ENCODE measurements at regions not wholly inside any gene's neighbourhood (a gene's known extent, or its start where the extent isn't known, plus 50 kb on each side); places are given as distances from the start of the nearest gene placed in this dataset.

- TF ChIP-seq REST (IDR thresholded peaks at IDR 0.05) (no peak), FOXA2 (IDR thresholded peaks at IDR 0.05) (no peak), EGR1 (IDR thresholded peaks at IDR 0.05; ENCODE audit: low read depth in 2 of 2) (no peak)
These were observed 109.4 kb downstream of the RGS2 start (continued) for GRCh38 chr1:192918259-192918658.

GRCh38 chr1:192920412-192920811 lies 111.6 kb downstream of the RGS2 start:
- no peaks in the 10 kb centered on the region for H3K36me3 ChIP-seq (ENCODE audit: control insufficient read depth in 4 of 4, insufficient read depth in 3 of 4, low read depth in 1 of 4, low read length in 3 of 4)
- H3K27me3 ChIP-seq (ENCODE audit: control insufficient read depth in 4 of 4, insufficient read depth in 4 of 4, low read length in 3 of 4), result no peaks in the 10 kb centered on the region
- no peak for DNase-seq (ENCODE audit: low spot score)
- no peaks in the 10 kb centered on the region for H3K9me3 ChIP-seq (ENCODE audit: control insufficient read depth in 4 of 4, low read length in 3 of 4)
- no peak overlapping the region for H3K9ac ChIP-seq (ENCODE audit: low read depth in 1 of 2, low read length in 2 of 2)
- no peaks in the 10 kb centered on the region for H3K4me1 ChIP-seq (ENCODE audit: control insufficient read depth in 4 of 4, insufficient read depth in 4 of 4, low read length in 3 of 4)
- TF ChIP-seq REST (IDR thresholded peaks at IDR 0.05) (no peak), TAF1 (conservative IDR thresholded peaks at IDR 0.05) (no peak), YY1 (IDR thresholded peaks at IDR 0.05) (no peak), FOXA1 (IDR thresholded peaks at IDR 0.05) (no peak), FOXA2 (IDR thresholded peaks at IDR 0.05) (no peak)
- H3K4me3 ChIP-seq (ENCODE audit: low read depth in 1 of 3, low read length in 3 of 3), result no peak overlapping the region
- no peak overlapping the region for H3K27ac ChIP-seq (ENCODE audit: low read depth in 1 of 2, low read length in 2 of 2)
- WGBS, result 85% methylated on average over 3 of the region's 3 CpGs

GRCh38 chr1:192925609-192926008 lies 116.8 kb downstream of the RGS2 start:
- Histone ChIP-seq H3K36me3 (ENCODE audit: control insufficient read depth in 4 of 4, insufficient read depth in 3 of 4, low read depth in 1 of 4, low read length in 3 of 4) (no peaks in the 10 kb centered on the region), H3K4me3 (ENCODE audit: low read depth in 1 of 3, low read length in 3 of 3) (no peak overlapping the region), H3K4me1 (ENCODE audit: control insufficient read depth in 4 of 4, insufficient read depth in 4 of 4, low read length in 3 of 4) (no peaks in the 10 kb centered on the region), H3K27me3 (ENCODE audit: control insufficient read depth in 4 of 4, insufficient read depth in 4 of 4, low read length in 3 of 4) (no peaks in the 10 kb centered on the region), H3K9ac (ENCODE audit: low read depth in 1 of 2, low read length in 2 of 2) (no peak overlapping the region), H3K27ac (ENCODE audit: low read depth in 1 of 2, low read length in 2 of 2) (no peak overlapping the region), H3K9me3 (ENCODE audit: control insufficient read depth in 4 of 4, low read length in 3 of 4) (no peaks in the 10 kb centered on the region)
- 92% methylated on average over 4 of the region's 4 CpGs for WGBS
- no peak for DNase-seq (ENCODE audit: low spot score)
- TF ChIP-seq RXRA (IDR thresholded peaks at IDR 0.05), result no peak
- TF ChIP-seq FOXA2 (IDR thresholded peaks at IDR 0.05), result no peak
- no peak for TF ChIP-seq EGR1 (IDR thresholded peaks at IDR 0.05; ENCODE audit: low read depth in 2 of 2)
- no peak for TF ChIP-seq REST (IDR thresholded peaks at IDR 0.05)
- TF ChIP-seq TAF1 (conservative IDR thresholded peaks at IDR 0.05), result no peak
- no peak for TF ChIP-seq MAX (IDR thresholded peaks at IDR 0.05)
- TF ChIP-seq GABPA (IDR thresholded peaks at IDR 0.05 in 1 of 2, conservative IDR thresholded peaks at IDR 0.05 in 1 of 2), result no peak
- no peak for TF ChIP-seq HNF4G (IDR thresholded peaks at IDR 0.05)
- TF ChIP-seq FOXA1 (IDR thresholded peaks at IDR 0.05), result no peak
- no peak for TF ChIP-seq SP1 (IDR thresholded peaks at IDR 0.05)
- TF ChIP-seq YY1 (IDR thresholded peaks at IDR 0.05), result no peak
- TF ChIP-seq JUND (IDR thresholded peaks at IDR 0.05), result no peak
- no peak for TF ChIP-seq ZBTB33 (IDR thresholded peaks at IDR 0.05)
- TF ChIP-seq NR2F2 (IDR thresholded peaks at IDR 0.05), result no peak
- no peak for TF ChIP-seq CTCF (IDR thresholded peaks at IDR 0.05; ENCODE audit: low read depth, low read length, missing input control)
